HG02571 (cell line): ENCODE measurements at regions not wholly inside any gene's neighbourhood (a gene's known extent, or its start where the extent isn't known, plus 50 kb on each side); places are given as distances from the start of the nearest gene placed in this dataset.
"Not testable (repeated sequence)": the region's sequence is repeated elsewhere in the genome, so short reads cannot be mapped to it uniquely, and the experiment has no call there.

Experiments
- ATAC-seq: cut with Tn5 transposase; IDR thresholded peaks from one replicate; pipeline ENCODE4 v1.9.1; 2021; ENCODE audit warnings: mild to moderate bottlenecking, moderate library complexity; ENCODE audit not compliant: unreplicated experiment

GRCh38 chr5:86332851-86333250, 284.9 kb upstream of the COX7C start:
- no peak for ATAC-seq

DNA sequence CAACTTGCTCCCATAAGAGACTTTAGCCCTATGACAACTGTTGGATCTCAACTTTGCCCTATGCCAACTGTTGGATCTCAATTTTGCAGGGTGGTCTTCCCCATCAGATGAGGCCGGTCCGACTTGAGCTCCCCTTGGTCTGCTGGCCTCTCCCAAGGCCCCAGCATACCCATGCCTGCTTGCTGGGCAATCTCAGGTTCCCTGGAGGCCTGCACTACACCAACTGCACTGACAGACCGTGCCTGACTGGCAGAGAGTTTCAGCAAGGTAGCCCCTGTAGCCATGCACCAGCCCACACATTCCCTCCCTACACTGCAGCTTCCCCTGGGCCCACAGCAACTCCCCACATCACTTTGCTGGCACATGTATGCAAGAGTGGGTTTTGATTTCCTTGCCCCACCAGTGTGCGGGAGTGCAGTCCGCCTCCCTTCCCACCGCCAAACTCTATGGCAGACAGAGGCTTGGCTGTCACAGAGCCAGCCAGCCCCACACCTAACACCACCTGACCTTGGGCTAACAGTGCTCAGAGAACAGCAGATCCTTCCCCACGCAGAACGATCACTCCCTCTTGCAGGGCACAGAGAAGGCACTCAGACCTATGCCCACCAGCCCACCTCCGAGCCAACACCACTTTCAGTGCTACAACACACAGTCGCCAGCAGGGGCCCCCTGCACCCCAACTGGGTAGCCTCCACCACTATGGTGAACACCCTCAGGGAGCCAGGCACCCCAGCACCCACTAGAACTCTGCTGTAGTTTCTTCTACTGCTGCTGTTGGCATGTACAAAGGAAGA, 279.9 kb upstream of the COX7C start:
- ATAC-seq: no peak

GRCh38 chr5:86354664-86355063, 263.1 kb upstream of the COX7C start:
- ATAC-seq: no peak

- ATAC-seq: no peak
These were observed 256.9 kb upstream of the COX7C start for GRCh38 chr5:86360801-86361200.

- no peak for ATAC-seq
These were observed 246.7 kb upstream of the COX7C start for GRCh38 chr5:86371061-86371460.

DNA sequence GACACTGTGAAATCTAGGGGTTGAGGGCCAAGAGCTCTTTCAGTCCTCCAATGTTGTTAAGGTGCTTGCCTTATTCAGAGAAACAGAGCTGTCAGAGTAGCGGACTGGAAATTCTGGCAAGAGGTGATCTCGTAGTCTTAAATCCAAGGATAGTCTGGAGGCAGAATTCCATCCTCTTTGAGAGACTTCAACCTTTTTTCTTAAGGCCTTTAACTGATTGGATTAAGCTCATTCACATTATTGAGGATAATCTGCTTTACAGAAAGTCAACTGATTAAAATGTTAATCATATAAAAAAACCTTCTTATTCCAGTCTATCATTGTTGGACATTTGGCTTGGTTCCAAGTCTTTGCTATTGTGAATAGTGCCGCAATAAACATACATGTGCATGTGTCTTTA, 243.1 kb upstream of the COX7C start:
- no peak for ATAC-seq

- ATAC-seq: no peak
These were observed 241.5 kb upstream of the COX7C start for GRCh38 chr5:86376214-86376613.

DNA sequence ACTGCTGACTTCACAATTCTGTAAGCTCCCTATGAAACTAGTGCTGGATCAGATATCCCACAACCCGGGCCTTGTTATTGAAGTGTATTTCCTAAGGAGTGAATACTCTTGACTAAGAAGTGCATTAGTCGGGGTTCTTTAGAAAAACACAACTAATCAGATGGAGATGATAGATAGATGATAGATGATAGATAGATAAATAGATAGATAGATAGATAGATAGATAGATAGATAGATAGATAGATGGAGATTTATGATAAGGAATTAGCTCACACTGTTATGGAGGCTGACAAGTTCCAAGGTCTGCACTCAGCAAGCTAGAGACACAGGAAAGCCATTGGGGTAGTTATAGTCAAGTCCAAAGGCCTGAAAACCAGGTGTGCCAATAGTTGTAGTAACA, 214.6 kb upstream of the COX7C start:
- ATAC-seq: no peak

GRCh38 chr5:86404256-86404655, 213.5 kb upstream of the COX7C start:
- ATAC-seq: no peak

DNA sequence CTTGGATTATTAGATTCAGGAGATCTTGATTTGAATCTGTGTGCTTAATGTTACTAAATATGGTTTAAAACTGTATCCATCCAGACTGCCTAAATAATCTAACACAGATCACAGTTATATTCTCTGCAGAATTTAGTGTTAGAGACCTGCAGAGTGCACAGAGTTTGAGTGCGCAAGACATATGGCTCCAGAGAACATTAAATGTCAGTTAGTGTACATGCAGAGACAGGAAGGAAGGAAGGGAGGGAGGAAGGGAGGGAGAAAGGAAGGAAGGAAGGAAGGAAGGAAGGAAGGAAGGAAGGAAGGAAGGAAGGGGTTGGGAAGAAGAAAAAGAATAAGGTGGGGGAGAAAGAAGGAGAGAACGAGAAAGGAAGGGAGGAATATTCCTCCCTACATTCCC, 210.0 kb upstream of the COX7C start:
- ATAC-seq: no peak

DNA sequence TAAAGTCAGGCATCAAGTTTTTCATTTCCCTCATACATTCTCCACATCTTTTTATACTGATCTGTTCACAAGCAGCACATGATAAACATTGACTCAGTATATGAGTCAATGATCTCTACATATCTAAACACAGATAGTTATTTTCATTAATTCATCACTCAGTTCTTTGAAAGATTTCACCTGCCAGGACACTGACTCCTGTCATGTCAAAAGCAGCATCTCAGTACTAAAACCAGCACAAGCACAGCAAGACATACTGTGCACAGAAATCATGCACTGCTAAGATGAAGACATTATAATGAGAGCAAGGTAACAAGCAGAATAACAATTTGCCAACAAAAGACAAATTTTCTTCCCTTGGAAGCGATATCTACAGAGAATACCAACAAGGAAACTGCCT, 206.1 kb upstream of the COX7C start:
- no peak for ATAC-seq

DNA sequence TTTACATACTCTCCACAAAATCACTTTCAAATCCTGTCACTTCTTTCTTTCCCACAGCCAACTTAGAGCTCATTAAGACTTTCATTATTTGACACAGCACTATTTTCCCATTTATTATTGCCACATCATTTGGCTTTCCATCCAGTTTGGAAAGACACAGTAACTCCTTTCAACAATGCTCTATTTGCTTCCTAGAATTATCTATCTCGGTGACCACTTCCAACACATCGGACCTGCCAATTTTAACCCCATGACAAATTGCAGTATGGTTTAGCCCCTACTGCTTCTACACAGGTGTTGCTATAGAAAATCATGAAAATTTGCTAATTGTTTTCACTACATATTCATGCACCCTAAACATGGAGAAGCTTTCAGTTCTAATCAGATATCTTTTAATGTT, 190.6 kb upstream of the COX7C start:
- ATAC-seq: no peak

GRCh38 chr5:86439593-86440110, 178.1 kb upstream of the COX7C start:
- no peak for ATAC-seq

DNA sequence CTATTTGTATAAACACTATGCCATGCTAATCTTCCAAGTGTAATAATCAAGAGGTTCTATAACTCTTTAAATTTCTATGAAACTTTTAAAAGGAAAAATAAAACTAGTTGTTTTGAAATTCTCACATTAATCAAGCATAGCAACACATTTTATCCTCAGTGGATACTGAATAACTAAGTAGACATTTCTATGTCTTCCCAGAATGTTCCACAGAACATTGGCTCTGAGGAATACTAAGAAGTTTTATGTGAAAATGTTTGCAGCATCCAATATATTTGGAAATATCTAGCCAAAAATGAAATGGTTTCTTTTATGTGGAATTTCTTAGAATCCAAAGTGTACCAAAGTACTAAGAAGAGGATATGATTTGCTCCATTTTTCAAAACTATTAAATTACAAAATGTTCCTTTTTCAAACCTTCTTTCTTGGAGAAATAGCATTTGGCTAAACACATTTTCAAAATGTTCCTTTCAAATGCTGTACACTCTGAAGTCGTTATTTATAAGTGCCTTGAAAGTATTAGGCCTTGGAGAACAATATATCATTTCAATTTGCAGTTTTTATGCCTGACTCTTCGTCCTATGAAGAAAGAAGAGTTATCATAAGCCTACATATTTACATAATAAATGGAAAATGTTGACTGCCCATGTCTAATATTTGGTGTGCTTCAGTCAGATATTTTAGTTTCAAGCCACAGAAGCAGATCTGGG, 175.6 kb upstream of the COX7C start:
- ATAC-seq: no peak

DNA sequence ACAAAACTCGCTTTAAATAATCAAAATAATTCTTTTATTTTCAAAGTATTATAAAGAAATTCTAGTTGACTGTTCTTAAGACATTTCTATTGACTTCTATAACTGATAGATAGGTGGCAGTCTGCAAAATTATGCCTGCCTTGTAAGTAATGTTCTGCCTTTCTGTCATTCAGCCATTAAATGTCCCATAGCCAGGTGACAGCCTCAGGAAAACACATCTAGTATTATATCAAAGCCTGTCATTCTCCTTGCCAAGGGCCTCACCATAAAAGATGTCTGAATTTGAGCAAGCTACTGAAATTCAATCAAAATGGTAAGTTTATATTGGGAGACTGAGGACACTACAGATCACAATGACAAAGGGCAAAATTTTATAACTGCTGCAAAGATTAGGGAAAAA, 170.4 kb upstream of the COX7C start:
- ATAC-seq: no peak

- no peak for ATAC-seq
These were observed 165.5 kb upstream of the COX7C start for GRCh38 chr5:86452251-86452650.

GRCh38 chr5:86460519-86460918, 157.2 kb upstream of the COX7C start:
- no peak for ATAC-seq

DNA sequence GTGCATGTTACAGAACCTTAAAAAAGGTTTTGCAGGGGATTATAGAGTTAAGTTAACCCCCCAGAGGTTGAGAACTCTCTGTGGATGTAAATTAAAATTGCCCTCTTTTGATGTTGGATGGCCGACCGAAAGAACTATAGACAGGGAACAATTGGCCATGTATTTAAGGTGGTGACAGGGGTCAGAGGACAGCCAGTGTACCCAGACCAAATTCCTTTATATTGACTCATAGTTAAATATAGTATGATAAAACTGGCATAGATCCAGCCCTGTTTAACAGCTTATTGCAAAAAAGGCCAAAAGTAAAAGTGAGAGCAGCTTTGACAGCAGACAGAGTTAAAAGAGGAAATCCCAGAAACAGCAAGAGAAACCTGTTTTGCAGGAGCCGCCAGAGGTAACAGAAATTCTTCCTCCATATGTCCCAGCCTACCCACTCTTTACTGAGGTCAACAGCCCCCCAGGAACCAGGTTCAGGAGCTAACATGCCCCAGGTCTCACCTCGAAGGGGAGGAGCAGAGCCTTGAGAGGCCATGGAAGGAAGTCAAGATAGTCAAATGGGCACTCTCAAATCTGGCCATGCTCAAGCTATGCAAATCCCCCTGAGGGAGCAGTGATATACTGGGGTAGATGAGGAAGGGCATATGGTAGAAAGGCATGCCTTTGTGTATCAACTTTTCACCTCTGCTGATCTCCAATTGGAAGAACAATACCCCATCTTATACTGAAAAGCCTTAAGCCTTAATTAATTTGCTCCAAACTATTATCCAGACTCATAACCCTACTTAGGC, 156.4 kb upstream of the COX7C start:
- no peak for ATAC-seq

DNA sequence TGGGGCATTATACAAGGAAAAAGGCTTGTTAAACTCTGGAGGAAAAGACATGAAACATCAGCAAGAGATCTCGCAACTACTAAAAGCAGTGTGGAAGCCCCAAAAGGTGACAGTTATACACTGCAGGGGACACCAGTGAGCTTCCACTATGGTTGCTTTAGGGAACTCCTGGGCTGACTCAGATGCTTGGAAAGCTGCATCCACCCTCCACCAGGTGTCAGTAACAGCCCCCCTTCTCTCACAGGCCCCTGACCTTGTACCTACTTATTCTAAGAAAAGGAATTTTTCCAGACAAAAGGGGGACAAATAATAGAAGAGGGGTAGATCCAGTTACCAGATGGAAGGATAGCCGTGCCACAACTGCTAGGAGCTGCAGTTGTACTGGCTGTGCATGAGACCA, 154.4 kb upstream of the COX7C start:
- ATAC-seq: no peak

GRCh38 chr5:86465052-86465838, 152.5 kb upstream of the COX7C start:
- no peak for ATAC-seq

- not testable (repeated sequence) for ATAC-seq
These were observed 151.0 kb upstream of the COX7C start for GRCh38 chr5:86466721-86467120.
